ENCODE measurements at regions not wholly inside any gene's neighbourhood (a gene's known extent, or its start where the extent isn't known, plus 50 kb on each side); places are given as distances from the start of the nearest gene placed in this dataset.

- H3K14ac ChIP-seq (ENCODE audit: insufficient read depth, low read length): no peak overlapping the region
- H4K8ac ChIP-seq (replicated peaks; ENCODE audit: insufficient read length, low read depth, low read length): no peak overlapping the region
- TF ChIP-seq CTCF (conservative IDR thresholded peaks at IDR 0.05): no peak
- no peaks in the 10 kb centered on the region for H3K79me1 ChIP-seq (ENCODE audit: insufficient read depth, low read depth, low read length, poor library complexity, severe bottlenecking)
- H4K20me1 ChIP-seq (ENCODE audit: control insufficient read depth, insufficient read depth, insufficient read length): no peaks in the 10 kb centered on the region
- H3K27me3 ChIP-seq (ENCODE audit: insufficient read depth, low read length): no peaks in the 10 kb centered on the region
- no peak overlapping the region for H2AFZ ChIP-seq (ENCODE audit: low read length)
- H3K27ac Mint-ChIP-seq: no peak overlapping the region
- no peak overlapping the region for H3K23ac ChIP-seq (ENCODE audit: insufficient read length, low read depth, low read length)
- H3K9me3 Mint-ChIP-seq: no peaks in the 10 kb centered on the region
- no CpG with 5 or more reads among the region's 5 CpGs for WGBS (ENCODE audit: extremely low coverage, insufficient read length, low lambda C conversion rate)
- no peaks in the 10 kb centered on the region for H3K27me3 Mint-ChIP-seq (ENCODE audit: low read depth)
- H3K36me3 Mint-ChIP-seq (ENCODE audit: insufficient read depth in 1 of 3, low read depth in 3 of 3): no peaks in the 10 kb centered on the region
- no peak overlapping the region for H2BK20ac ChIP-seq (ENCODE audit: low read depth, low read length, poor library complexity, severe bottlenecking)
- H4K5ac ChIP-seq (ENCODE audit: insufficient read length, low read depth, low read length): no peak overlapping the region
- no peak overlapping the region for H2BK120ac ChIP-seq (ENCODE audit: low read depth, low read length, poor library complexity, severe bottlenecking)
- H3K4me3 Mint-ChIP-seq: no peak overlapping the region
- no peak overlapping the region for H3K4me2 ChIP-seq (ENCODE audit: insufficient read depth, insufficient read length, low read length)
- no peaks in the 10 kb centered on the region for H3K9me3 ChIP-seq (ENCODE audit: control insufficient read depth, low read depth, low read length)
- no peak overlapping the region for H3K18ac ChIP-seq (ENCODE audit: insufficient read length, low read depth, low read length)
- no peak overlapping the region for H3K4ac ChIP-seq (ENCODE audit: low read depth, low read length)
- H2AK5ac ChIP-seq (ENCODE audit: insufficient read length, low read length): no peak overlapping the region
- H2BK15ac ChIP-seq (ENCODE audit: low read depth, low read length): no peak overlapping the region
- no peaks in the 10 kb centered on the region for H3K23me2 ChIP-seq (ENCODE audit: insufficient read length, low read depth, low read length, poor library complexity, severe bottlenecking)
- H3K56ac ChIP-seq (ENCODE audit: insufficient read length, low read depth, low read length): no peak overlapping the region
- DNase-seq: no peak
- no peaks in the 10 kb centered on the region for H3K79me2 ChIP-seq (ENCODE audit: insufficient read depth, low read length)
- no peak overlapping the region for H2BK12ac ChIP-seq (ENCODE audit: insufficient read length, low read depth, low read length)
- no peak overlapping the region for H3K9ac ChIP-seq (ENCODE audit: extremely low read depth, insufficient read length, low read length)
- no peaks in the 10 kb centered on the region; a peak in 1 of 4 replicates for H3K4me1 Mint-ChIP-seq
- H3K4me1 ChIP-seq (ENCODE audit: insufficient read depth, low read length): no peaks in the 10 kb centered on the region
- H2BK5ac ChIP-seq (ENCODE audit: insufficient read length, low read length): no peak overlapping the region
- H3T11ph ChIP-seq (ENCODE audit: low read length): no peak overlapping the region
- no peak overlapping the region for H3K27ac ChIP-seq (ENCODE audit: insufficient read length, low read depth, low read length)
- H4K91ac ChIP-seq (ENCODE audit: insufficient read length, low read depth, low read length): no peak overlapping the region
These were observed 667.4 kb upstream of the NRP1 start for GRCh38 chr10:34001831-34002230.

Measured in H9 (cell line).